ENCODE measurements at regions not wholly inside any gene's neighbourhood (a gene's known extent, or its start where the extent isn't known, plus 50 kb on each side); places are given as distances from the start of the nearest gene placed in this dataset.

DNA sequence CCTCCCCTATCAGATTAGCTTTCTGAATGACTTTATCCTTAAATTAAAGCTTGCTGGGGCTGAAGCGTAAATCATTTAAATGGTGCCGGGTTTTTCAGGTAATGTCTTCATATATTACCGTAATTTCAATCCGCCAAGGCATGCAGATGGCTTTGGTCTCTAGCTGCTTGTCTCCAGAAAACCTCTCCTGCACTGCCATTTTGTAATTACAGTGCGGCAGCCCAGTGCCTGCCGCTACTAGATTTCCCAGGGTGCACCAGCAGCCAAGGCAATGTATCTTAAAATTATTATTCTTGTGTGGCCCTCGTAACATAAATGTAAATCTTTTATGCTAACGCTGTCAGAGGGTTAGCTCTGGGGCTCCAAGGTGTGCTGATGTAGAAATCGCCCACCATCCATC is 208.5 kb downstream of the TMEM114 start:
- Histone ChIP-seq H3K36me3 (ENCODE audit: control insufficient read depth, insufficient read depth, low read length) (no peaks in the 10 kb centered on the region), H3K9me3 (ENCODE audit: control insufficient read depth, insufficient read depth, low read length) (no peaks in the 10 kb centered on the region), H3K27me3 (ENCODE audit: control insufficient read depth, insufficient read depth, low read length) (no peaks in the 10 kb centered on the region), H3K4me3 (ENCODE audit: low read depth, low read length) (no peak overlapping the region), H3K4me1 (ENCODE audit: control insufficient read depth, insufficient read depth, low read length) (no peaks in the 10 kb centered on the region), H3K27ac (ENCODE audit: low read depth, low read length) (no peak overlapping the region)
- WGBS (ENCODE audit: insufficient coverage), result 80% methylated on average over 6 of the region's 9 CpGs
- DNase-seq (ENCODE audit: low read depth in 4 of 6, low spot score in 6 of 6), result peak in 2 of 6 donors; percentile 39 to 94

DNA sequence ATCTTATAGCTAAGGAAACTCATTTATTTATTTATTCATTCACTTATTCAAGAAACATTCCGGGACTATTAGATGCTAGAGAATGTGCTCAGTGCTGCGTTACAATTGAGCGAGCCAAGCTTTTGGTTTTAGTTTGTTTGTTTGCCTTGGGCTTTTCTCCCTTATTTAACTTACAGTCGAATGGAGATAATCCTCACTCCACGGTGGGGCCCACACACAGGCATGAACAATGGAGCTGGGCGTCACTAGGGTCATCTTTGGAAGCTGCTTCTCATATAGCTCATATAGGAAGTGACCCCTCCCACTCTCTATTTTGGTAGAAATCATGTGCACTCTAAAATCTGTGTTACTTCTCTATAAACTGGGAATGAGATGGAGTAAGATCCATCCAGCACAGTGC is 210.0 kb downstream of the TMEM114 start:
- Histone ChIP-seq H3K27ac (ENCODE audit: low read depth, low read length) (no peak overlapping the region), H3K27me3 (ENCODE audit: control insufficient read depth, insufficient read depth, low read length) (no peaks in the 10 kb centered on the region), H3K4me1 (ENCODE audit: control insufficient read depth, insufficient read depth, low read length) (no peaks in the 10 kb centered on the region), H3K4me3 (ENCODE audit: low read depth, low read length) (no peak overlapping the region), H3K9me3 (ENCODE audit: control insufficient read depth, insufficient read depth, low read length) (no peaks in the 10 kb centered on the region), H3K36me3 (ENCODE audit: control insufficient read depth, insufficient read depth, low read length) (no peaks in the 10 kb centered on the region)
- WGBS (ENCODE audit: insufficient coverage), result 44% methylated on average over 3 of the region's 6 CpGs
- no peak for DNase-seq (ENCODE audit: low read depth in 4 of 6, low spot score in 6 of 6)

DNA sequence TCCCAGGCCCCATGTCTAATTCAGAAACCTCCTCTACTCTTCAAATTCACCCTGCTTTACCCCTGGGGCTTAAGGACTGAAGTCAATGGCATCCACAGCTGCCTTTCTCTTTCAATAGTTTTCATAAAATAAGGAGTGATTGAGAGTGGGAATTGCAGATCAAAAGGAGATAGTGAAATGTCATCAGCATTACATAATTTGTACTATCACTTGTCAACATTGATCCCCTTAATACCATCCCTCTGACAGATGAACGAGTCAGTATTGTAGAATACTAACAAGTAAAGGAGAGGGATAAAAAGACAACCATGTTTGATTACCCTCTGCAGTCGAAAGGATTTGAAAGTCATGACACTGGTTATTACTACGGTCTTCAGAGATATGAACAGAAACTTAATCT is 212.4 kb downstream of the TMEM114 start:
- no peaks in the 10 kb centered on the region for H3K27me3 ChIP-seq (ENCODE audit: control insufficient read depth, insufficient read depth, low read length)
- H3K27ac ChIP-seq (ENCODE audit: low read depth, low read length), result no peak overlapping the region
- no peaks in the 10 kb centered on the region for H3K36me3 ChIP-seq (ENCODE audit: control insufficient read depth, insufficient read depth, low read length)
- DNase-seq (ENCODE audit: low read depth in 4 of 6, low spot score in 6 of 6), result no peak
- no CpG with 5 or more reads among the region's 3 CpGs for WGBS (ENCODE audit: insufficient coverage)
- H3K9me3 ChIP-seq (ENCODE audit: control insufficient read depth, insufficient read depth, low read length), result no peaks in the 10 kb centered on the region
- H3K4me1 ChIP-seq (ENCODE audit: control insufficient read depth, insufficient read depth, low read length), result no peaks in the 10 kb centered on the region
- no peak overlapping the region for H3K4me3 ChIP-seq (ENCODE audit: low read depth, low read length)

DNA sequence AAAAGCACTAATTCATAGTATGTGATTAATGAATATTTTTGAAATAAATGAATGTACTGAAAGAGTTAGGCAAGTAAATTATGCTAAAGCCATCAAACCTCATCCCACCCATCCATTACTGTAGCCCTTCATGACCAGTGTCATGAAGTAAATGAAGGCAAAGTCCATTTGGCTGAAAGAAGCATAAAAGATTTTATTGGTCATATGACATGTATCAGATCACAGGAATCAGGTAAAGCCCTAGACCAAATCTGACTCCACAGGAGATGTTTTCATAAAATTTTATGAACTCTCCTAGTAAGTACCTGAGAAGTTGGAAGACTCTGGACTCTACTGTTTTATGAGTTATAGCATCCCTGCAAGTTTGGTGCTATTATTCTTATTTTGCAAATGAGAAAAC is 213.5 kb downstream of the TMEM114 start:
- H3K27ac ChIP-seq (ENCODE audit: low read depth, low read length), result no peak overlapping the region
- no peak for DNase-seq (ENCODE audit: low read depth in 4 of 6, low spot score in 6 of 6)
- H3K4me3 ChIP-seq (ENCODE audit: low read depth, low read length), result no peak overlapping the region

DNA sequence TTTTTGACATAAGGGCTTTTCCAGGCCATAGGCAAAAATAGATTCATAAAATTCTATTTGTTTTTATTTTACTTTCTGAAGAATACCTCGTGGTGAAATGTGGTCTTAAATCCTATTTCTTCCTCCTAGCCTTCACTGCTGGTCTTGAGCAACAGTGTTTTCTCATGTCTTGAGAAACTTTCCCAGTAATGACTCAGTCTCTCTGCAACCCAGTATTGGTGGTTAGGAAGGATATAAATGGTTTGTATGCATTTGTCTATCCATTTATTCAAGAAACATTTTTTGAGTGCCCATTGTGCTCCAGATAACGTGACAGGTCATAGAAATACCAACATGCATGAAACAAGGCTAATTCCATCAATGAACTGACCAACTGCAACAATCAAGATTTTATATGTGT is 213.9 kb downstream of the TMEM114 start:
- Histone ChIP-seq H3K4me1 (ENCODE audit: control insufficient read depth, insufficient read depth, low read length) (no peaks in the 10 kb centered on the region), H3K4me3 (ENCODE audit: low read depth, low read length) (no peak overlapping the region), H3K27me3 (ENCODE audit: control insufficient read depth, insufficient read depth, low read length) (no peaks in the 10 kb centered on the region), H3K9me3 (ENCODE audit: control insufficient read depth, insufficient read depth, low read length) (no peaks in the 10 kb centered on the region), H3K27ac (ENCODE audit: low read depth, low read length) (no peak overlapping the region), H3K36me3 (ENCODE audit: control insufficient read depth, insufficient read depth, low read length) (no peaks in the 10 kb centered on the region)
- WGBS (ENCODE audit: insufficient coverage), result no CpG with 5 or more reads among the region's 2 CpGs
- DNase-seq (ENCODE audit: low read depth in 4 of 6, low spot score in 6 of 6), result no peak

More for the DNA sequence above, 213.5 kb downstream of the TMEM114 start:
- Histone ChIP-seq H3K4me1 (ENCODE audit: control insufficient read depth, insufficient read depth, low read length) (no peaks in the 10 kb centered on the region), H3K9me3 (ENCODE audit: control insufficient read depth, insufficient read depth, low read length) (no peaks in the 10 kb centered on the region), H3K36me3 (ENCODE audit: control insufficient read depth, insufficient read depth, low read length) (no peaks in the 10 kb centered on the region), H3K27me3 (ENCODE audit: control insufficient read depth, insufficient read depth, low read length) (no peaks in the 10 kb centered on the region)

DNA sequence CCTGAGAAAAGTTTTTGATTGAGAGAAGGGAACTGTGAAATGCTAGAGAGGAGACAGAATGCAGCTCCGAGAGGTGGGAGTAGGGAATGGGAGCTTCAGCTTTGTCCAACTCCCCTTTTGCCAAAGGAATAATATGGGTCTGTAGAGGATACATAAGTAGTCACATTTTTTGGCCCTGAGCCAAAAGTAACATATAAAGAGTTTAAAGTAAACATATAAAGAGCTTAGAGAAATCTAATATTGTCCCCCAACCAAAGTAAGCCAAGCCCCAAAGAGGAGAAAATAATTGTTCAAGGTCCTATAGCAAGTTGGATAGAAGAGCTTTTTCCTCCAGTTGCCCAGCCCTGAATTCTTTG is 215.1 kb downstream of the TMEM114 start:
- Histone ChIP-seq H3K36me3 (ENCODE audit: control insufficient read depth, insufficient read depth, low read length) (no peaks in the 10 kb centered on the region), H3K27ac (ENCODE audit: low read depth, low read length) (no peak overlapping the region), H3K9me3 (ENCODE audit: control insufficient read depth, insufficient read depth, low read length) (no peaks in the 10 kb centered on the region), H3K27me3 (ENCODE audit: control insufficient read depth, insufficient read depth, low read length) (no peaks in the 10 kb centered on the region), H3K4me1 (ENCODE audit: control insufficient read depth, insufficient read depth, low read length) (no peaks in the 10 kb centered on the region), H3K4me3 (ENCODE audit: low read depth, low read length) (no peak overlapping the region)
- DNase-seq (ENCODE audit: low read depth in 4 of 6, low spot score in 6 of 6), result no peak
- 100% methylated on average over 1 of the region's 1 CpG for WGBS (ENCODE audit: insufficient coverage)

DNA sequence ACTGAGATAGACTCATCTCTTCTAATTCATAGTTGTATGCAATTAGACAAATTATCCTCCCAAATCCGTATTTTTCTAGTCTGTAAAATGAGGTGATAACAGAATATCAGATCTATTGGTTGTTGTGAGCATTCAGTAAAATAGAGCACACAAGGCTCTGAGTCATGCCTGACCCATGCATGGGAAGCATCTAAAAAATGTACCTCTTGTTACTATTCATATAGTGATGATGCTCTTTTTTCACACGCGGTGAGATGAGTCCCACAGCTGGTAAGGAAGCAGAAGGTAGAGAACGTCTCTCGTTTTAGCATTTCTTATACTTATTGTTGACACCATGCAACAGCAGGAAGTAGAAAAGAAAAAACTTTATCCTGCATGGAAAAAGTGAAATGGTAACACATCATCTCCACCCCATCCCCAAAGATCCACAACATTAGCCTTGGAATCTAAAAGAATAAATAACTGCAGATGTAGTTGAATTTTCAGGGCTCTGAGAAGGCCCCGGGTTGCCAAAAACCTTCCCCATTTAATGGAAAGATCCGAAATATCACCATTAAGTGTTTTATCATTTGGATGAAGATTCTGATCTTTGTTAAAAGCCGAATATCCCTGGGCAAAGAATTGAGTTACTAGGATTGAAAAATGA is 215.6 kb downstream of the TMEM114 start:
- Histone ChIP-seq H3K27me3 (ENCODE audit: control insufficient read depth, insufficient read depth, low read length) (no peaks in the 10 kb centered on the region), H3K4me1 (ENCODE audit: control insufficient read depth, insufficient read depth, low read length) (no peaks in the 10 kb centered on the region), H3K9me3 (ENCODE audit: control insufficient read depth, insufficient read depth, low read length) (no peaks in the 10 kb centered on the region), H3K27ac (ENCODE audit: low read depth, low read length) (no peak overlapping the region), H3K4me3 (ENCODE audit: low read depth, low read length) (no peak overlapping the region), H3K36me3 (ENCODE audit: control insufficient read depth, insufficient read depth, low read length) (no peaks in the 10 kb centered on the region)
- no CpG with 5 or more reads among the region's 8 CpGs for WGBS (ENCODE audit: insufficient coverage)
- no peak for DNase-seq (ENCODE audit: low read depth in 4 of 6, low spot score in 6 of 6)

DNA sequence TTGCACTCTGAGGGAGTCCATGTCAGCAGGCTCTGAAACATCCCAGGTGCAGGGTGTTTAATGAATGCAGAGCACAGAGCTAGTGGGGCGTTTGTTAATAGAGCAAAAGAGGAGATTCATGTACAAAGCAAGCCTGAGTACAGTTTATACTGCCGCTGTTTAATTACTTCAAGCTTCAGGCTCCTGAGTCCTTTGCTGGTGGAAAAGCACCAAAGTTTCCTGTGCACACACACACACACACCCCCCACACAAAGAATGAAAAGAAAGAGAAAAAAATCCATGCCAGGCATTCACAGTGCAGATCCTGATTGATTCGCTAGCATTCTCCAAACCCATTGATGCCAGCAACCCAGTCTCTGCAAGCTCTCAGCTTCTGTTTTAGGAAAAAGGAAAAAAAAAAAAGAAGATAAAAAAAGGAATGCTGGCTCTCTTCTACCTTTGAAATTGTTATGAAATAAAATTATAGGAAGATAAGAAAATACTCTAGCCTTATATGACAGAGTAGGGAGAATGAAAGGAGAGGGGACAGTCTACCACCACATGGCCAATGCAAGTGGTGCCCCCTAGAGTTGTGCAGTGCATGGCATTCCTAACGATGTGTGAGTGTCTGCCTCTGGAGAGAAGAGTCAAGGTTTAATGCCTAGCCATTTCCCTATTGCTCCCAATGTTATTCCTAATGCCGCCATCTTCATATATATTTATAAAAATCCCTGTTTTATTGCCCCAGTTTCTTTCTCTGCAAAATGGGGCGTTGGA is 216.5 kb downstream of the TMEM114 start:
- WGBS (ENCODE audit: insufficient coverage), result 0% methylated on average over 2 of the region's 6 CpGs
- Histone ChIP-seq H3K36me3 (ENCODE audit: control insufficient read depth, insufficient read depth, low read length) (no peaks in the 10 kb centered on the region), H3K9me3 (ENCODE audit: control insufficient read depth, insufficient read depth, low read length) (no peaks in the 10 kb centered on the region), H3K27ac (ENCODE audit: low read depth, low read length) (no peak overlapping the region), H3K27me3 (ENCODE audit: control insufficient read depth, insufficient read depth, low read length) (no peaks in the 10 kb centered on the region), H3K4me1 (ENCODE audit: control insufficient read depth, insufficient read depth, low read length) (no peaks in the 10 kb centered on the region), H3K4me3 (ENCODE audit: low read depth, low read length) (no peak overlapping the region)
- peak in 3 of 6 donors; percentile 49 to 87 (median 77) for DNase-seq (ENCODE audit: low read depth in 4 of 6, low spot score in 6 of 6)

DNA sequence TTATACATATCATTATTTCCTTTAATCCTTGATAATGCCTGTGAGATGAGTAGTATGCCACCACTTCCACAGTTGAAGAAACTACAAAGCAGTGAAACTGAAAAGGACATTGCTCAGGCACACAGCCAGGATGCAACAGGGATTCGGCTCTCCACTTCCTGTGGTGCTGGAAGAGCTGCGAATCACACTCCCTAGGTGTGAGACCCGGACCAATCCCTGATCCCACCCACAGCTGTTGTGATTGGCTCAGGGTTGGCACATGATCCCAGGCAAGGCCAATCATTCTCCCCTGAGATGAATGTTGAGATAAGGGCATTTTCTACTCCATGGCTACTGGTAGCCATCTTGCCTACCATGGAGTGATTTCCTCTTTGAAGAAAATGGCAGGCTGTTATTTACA is 218.2 kb downstream of the TMEM114 start:
- Histone ChIP-seq H3K27me3 (ENCODE audit: control insufficient read depth, insufficient read depth, low read length) (no peaks in the 10 kb centered on the region), H3K9me3 (ENCODE audit: control insufficient read depth, insufficient read depth, low read length) (no peaks in the 10 kb centered on the region), H3K4me3 (ENCODE audit: low read depth, low read length) (no peak overlapping the region), H3K36me3 (ENCODE audit: control insufficient read depth, insufficient read depth, low read length) (no peaks in the 10 kb centered on the region), H3K27ac (ENCODE audit: low read depth, low read length) (no peak overlapping the region), H3K4me1 (ENCODE audit: control insufficient read depth, insufficient read depth, low read length) (no peaks in the 10 kb centered on the region)
- WGBS (ENCODE audit: insufficient coverage), result 85% methylated on average over 3 of the region's 3 CpGs
- DNase-seq (ENCODE audit: low read depth in 4 of 6, low spot score in 6 of 6), result no peak

Data from spinal cord (tissue), 9 donors.